Sigmoid colon (tissue), 6 donors: ENCODE measurements at regions not wholly inside any gene's neighbourhood (a gene's known extent, or its start where the extent isn't known, plus 50 kb on each side); places are given as distances from the start of the nearest gene placed in this dataset.

Experiments used
- DNase-seq: peaks from one replicate; pipeline ENCODE4 v3.0.0-alpha.2; 2019
- H3K27ac ChIP-seq, 4 donors: fragments of 200-600 bp; sonication (generic); one replicate each; pipeline ENCODE4 v1.5.1; 2016 to 2019; ENCODE audit warnings: mild to moderate bottlenecking in 1 of 4
- H3K27me3 ChIP-seq, 3 donors: fragments of 200-600 bp; sonication (generic); one replicate each; pipeline ENCODE4 v1.5.1; 2019; ENCODE audit warnings: mild to moderate bottlenecking in 1 of 3
- H3K36me3 ChIP-seq, 4 donors: fragments of 200-600 bp; sonication (generic); one replicate each; pipeline ENCODE4 v1.5.1; 2016 to 2019
- H3K4me1 ChIP-seq, 4 donors: fragments of 200-600 bp; sonication (generic); one replicate each; pipeline ENCODE4 v1.5.1; 2017 to 2019
- H3K4me3 ChIP-seq, 4 donors: fragments of 200-600 bp; sonication (generic); one replicate each; pipeline ENCODE4 v1.5.1; 2017 to 2019; ENCODE audit warnings: mild to moderate bottlenecking in 2 of 4, moderate library complexity in 1 of 4
- H3K9me3 ChIP-seq, 4 donors: fragments of 200-600 bp in 3 of 4; sonication (generic) in 3 of 4; one replicate each; pipeline versions ENCODE4 v1.5.1 to v1.6.1; 2013 to 2019
- EP300 ChIP-seq, 4 donors: sonication (generic); formaldehyde crosslinking; IDR thresholded peaks; one replicate each; pipeline ENCODE4 v1.6.1; 2017; ENCODE audit warnings: antibody characterized with exemption in 4 of 4
- POLR2A ChIP-seq, 2 donors: fragments of 450-650 bp; IDR thresholded peaks; one replicate each; pipeline ENCODE4 v1.6.1; 2016; ENCODE audit warnings: antibody characterized with exemption in 2 of 2, mild to moderate bottlenecking in 2 of 2, moderate library complexity in 2 of 2
- POLR2AphosphoS5 ChIP-seq, 4 donors: sonication (generic); formaldehyde crosslinking; IDR thresholded peaks; one replicate each; pipeline ENCODE4 v1.6.1; 2017; ENCODE audit warnings: antibody characterized with exemption in 4 of 4
- whole genome bisulfite sequencing, 2 donors: extraction: QIAGEN DNeasy Blood & Tissue Kit; methylation state at CpG; one replicate each; pipeline ENCODE4 v1.1.7; 2013; 5-methylcytosine and 5-hydroxymethylcytosine counted together
- intact Hi-C: fragments of 100-400 bp; cut with DNase I; formaldehyde crosslinking; loops from one replicate; pipeline ENCODE4 v1.15.1; 2023
- TF ChIP-seq, protein P1 (sequence below), 4 experiments: fragments of 450-650 bp in 3 of 4; fragments of 200-600 bp in 1 of 4; IDR thresholded peaks; one replicate each; pipeline ENCODE4 v1.5.1; 2016 to 2019; ENCODE audit warnings: antibody characterized with exemption in 4 of 4, mild to moderate bottlenecking in 3 of 4, moderate library complexity in 2 of 4
- donor health status: healthy with polysubstance abuse.
- donor health status: healthy.

DNA sequence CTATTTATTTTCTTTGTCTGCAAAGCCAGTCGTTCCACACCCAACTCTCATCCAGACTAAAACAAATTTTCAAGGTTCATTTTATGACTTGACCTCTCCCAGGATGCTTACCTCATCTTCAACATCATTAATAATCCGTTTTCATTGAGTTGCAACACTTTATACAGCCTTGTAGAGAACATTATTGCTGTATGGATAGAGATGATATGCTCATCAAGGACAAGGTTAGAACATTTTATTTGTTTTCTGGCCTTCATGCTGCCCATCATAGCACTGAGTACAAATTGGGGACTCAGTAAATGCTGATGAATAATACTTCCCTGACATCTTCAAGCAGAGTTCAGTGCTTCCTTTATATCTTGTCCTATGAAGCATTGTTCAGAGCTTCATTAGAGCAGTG lies 120.2 kb downstream of the OXSM start:
- no peak for TF ChIP-seq EP300 (IDR thresholded peaks at IDR 0.05)
- no peak for TF ChIP-seq POLR2A (IDR thresholded peaks at IDR 0.05)
- TF ChIP-seq, protein P1, sequence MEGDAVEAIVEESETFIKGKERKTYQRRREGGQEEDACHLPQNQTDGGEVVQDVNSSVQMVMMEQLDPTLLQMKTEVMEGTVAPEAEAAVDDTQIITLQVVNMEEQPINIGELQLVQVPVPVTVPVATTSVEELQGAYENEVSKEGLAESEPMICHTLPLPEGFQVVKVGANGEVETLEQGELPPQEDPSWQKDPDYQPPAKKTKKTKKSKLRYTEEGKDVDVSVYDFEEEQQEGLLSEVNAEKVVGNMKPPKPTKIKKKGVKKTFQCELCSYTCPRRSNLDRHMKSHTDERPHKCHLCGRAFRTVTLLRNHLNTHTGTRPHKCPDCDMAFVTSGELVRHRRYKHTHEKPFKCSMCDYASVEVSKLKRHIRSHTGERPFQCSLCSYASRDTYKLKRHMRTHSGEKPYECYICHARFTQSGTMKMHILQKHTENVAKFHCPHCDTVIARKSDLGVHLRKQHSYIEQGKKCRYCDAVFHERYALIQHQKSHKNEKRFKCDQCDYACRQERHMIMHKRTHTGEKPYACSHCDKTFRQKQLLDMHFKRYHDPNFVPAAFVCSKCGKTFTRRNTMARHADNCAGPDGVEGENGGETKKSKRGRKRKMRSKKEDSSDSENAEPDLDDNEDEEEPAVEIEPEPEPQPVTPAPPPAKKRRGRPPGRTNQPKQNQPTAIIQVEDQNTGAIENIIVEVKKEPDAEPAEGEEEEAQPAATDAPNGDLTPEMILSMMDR (IDR thresholded peaks at IDR 0.05), result no peak
- no peak for TF ChIP-seq POLR2AphosphoS5 (IDR thresholded peaks at IDR 0.05)
- intact Hi-C loops, result no loop called here
- H3K27me3 ChIP-seq, result no peaks in the 10 kb centered on the region
- H3K9me3 ChIP-seq, result no peaks in the 10 kb centered on the region
- H3K36me3 ChIP-seq, result no peaks in the 10 kb centered on the region
- H3K27ac ChIP-seq, result no peak overlapping the region
- no peak overlapping the region for H3K4me3 ChIP-seq
- 14 to 58% methylated on average over 2 of the region's 2 CpGs for WGBS, 2 donors
- peaks cover 0 to 5% (median 0%) of the 10 kb centered on the region in 4 donors for H3K4me1 ChIP-seq
- DNase-seq, result no peak

DNA sequence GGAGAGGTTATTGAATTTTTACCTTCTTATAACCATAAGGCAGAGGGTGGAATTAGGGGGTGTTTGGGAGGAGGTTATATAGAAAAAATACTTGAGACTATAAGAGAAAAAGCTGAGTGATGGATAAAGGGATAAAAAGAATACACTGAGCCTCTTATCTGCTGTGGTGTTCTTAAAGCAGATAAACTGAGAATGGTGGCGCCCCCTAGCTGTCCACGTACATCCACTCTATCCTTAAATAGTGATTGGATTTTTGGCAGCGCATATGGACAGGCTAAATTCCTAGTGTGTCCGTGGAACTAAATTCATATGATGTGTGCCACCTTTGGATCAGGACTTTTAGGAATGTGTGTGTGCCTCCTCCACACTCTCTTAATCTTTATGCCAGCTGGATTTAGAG lies 121.1 kb downstream of the OXSM start:
- no peak overlapping the region for H3K27ac ChIP-seq
- intact Hi-C loops, result no loop called here
- WGBS, 2 donors, result 38 to 74% methylated on average over 4 of the region's 4 CpGs
- H3K4me1 ChIP-seq, result no peaks in the 10 kb centered on the region
- DNase-seq, result no peak
- no peaks in the 10 kb centered on the region for H3K9me3 ChIP-seq
- TF ChIP-seq, protein P1 (IDR thresholded peaks at IDR 0.05), result no peak
- TF ChIP-seq POLR2AphosphoS5 (IDR thresholded peaks at IDR 0.05), result no peak
- no peak for TF ChIP-seq POLR2A (IDR thresholded peaks at IDR 0.05)
- no peak for TF ChIP-seq EP300 (IDR thresholded peaks at IDR 0.05)
- H3K4me3 ChIP-seq, result no peak overlapping the region
- H3K36me3 ChIP-seq, result no peaks in the 10 kb centered on the region
- H3K27me3 ChIP-seq, result no peaks in the 10 kb centered on the region

DNA sequence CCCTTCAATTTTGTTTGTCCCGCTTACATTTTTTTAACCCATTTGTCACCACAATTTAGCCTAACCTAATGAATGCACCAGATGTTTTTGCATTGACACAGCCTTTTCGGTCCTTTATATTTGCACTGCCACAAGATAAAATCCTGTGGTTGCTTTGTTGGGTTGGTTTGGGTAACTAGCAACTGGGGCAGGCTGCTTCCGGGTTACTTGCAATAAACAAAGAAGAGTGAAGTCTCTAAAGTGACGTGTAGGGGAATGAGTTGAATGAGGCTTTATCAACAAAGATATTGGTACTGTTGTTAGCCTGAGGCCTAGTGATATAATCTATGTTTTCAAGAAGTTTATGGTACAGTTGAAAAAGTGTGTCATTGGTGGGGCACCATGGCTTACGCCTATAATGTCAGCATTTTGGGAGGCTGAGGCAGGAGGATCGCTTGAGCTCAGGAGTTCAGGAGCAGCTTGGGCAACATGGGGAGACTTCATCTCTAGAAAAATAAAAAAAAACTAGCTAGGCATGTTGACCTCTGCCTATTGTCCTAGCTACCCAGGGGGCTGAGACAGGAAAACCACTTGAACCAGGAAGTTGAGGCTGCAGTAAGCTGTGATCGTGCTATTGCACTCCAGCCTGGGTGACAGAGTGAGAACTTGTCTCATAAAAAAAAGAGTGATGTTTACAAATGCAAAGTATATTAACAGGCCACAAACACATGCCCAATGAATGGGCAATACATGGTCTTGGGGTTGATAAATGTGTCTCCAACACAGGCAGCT lies 121.8 kb downstream of the OXSM start:
- H3K36me3 ChIP-seq, result no peaks in the 10 kb centered on the region
- H3K4me1 ChIP-seq, result no peaks in the 10 kb centered on the region
- no peak overlapping the region for H3K27ac ChIP-seq
- H3K27me3 ChIP-seq, result no peaks in the 10 kb centered on the region
- intact Hi-C loops, result no loop called here
- H3K4me3 ChIP-seq, result no peak overlapping the region
- TF ChIP-seq POLR2A (IDR thresholded peaks at IDR 0.05) (no peak), POLR2AphosphoS5 (IDR thresholded peaks at IDR 0.05) (no peak), EP300 (IDR thresholded peaks at IDR 0.05) (no peak)
- TF ChIP-seq, protein P1 (IDR thresholded peaks at IDR 0.05), result no peak
- no peak for DNase-seq
- WGBS, 2 donors, result 75 to 78% methylated on average over 7 of the region's 7 CpGs
- H3K9me3 ChIP-seq, result no peaks in the 10 kb centered on the region

DNA sequence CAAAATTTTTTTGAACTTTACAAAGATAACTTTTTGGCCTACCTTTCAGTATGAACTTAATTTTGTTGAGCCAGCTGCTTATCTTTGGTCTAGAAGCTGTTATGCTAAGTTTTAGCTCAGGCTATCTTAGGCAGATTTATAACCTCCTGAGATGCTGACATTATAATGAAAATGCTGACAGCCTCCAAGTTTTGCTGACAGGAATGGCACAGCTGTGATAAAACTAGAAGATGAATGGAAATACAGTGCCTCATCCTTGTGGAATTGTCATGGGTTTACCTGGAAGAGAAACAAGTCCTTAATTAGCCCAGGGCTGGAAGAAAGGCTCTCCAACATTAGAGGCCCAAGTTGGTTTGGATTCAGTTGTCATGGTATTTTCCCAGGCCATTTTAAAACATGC lies 123.3 kb downstream of the OXSM start:
- no peaks in the 10 kb centered on the region for H3K4me1 ChIP-seq
- H3K9me3 ChIP-seq, result no peaks in the 10 kb centered on the region
- H3K4me3 ChIP-seq, result no peak overlapping the region
- no peaks in the 10 kb centered on the region for H3K36me3 ChIP-seq
- intact Hi-C loops, result no loop called here
- TF ChIP-seq EP300 (IDR thresholded peaks at IDR 0.05) (no peak), POLR2A (IDR thresholded peaks at IDR 0.05) (no peak), POLR2AphosphoS5 (IDR thresholded peaks at IDR 0.05) (no peak)
- TF ChIP-seq, protein P1 (IDR thresholded peaks at IDR 0.05), result no peak
- H3K27ac ChIP-seq, result no peak overlapping the region
- H3K27me3 ChIP-seq, result no peaks in the 10 kb centered on the region
- DNase-seq, result no peak

DNA sequence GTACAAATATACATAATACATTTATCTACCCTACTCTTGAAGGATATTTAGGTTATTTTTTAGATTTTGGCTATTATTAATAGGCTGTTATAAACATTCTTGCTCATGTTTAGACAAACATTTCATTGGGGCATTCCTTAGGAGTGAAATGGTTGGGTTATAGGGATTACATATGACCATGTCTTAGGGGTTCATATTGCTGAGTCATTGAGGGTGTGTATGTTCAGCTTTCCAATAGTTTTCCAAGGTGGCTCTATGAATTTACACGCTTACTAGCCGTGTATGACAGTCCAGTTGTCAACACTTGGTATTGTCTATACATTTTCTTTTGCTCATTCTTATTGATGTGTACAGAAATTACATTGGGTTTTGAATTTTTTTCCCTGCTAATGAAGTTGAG lies 125.8 kb downstream of the OXSM start:
- intact Hi-C loops, result no loop called here
- TF ChIP-seq EP300 (IDR thresholded peaks at IDR 0.05) (no peak), POLR2A (IDR thresholded peaks at IDR 0.05) (no peak), POLR2AphosphoS5 (IDR thresholded peaks at IDR 0.05) (no peak)
- TF ChIP-seq, protein P1 (IDR thresholded peaks at IDR 0.05), result no peak
- H3K36me3 ChIP-seq, result no peaks in the 10 kb centered on the region
- no peak for DNase-seq
- H3K27ac ChIP-seq, result no peak overlapping the region
- no peak overlapping the region for H3K4me3 ChIP-seq
- H3K4me1 ChIP-seq, result no peaks in the 10 kb centered on the region
- WGBS, 2 donors, result 80 to 82% methylated on average over 2 of the region's 2 CpGs
- H3K9me3 ChIP-seq, result no peaks in the 10 kb centered on the region
- H3K27me3 ChIP-seq, result no peaks in the 10 kb centered on the region
